KMS-11 (cell line): ENCODE measurements at regions not wholly inside any gene's neighbourhood (a gene's known extent, or its start where the extent isn't known, plus 50 kb on each side); places are given as distances from the start of the nearest gene placed in this dataset.

Experiments used
- H2AFZ ChIP-seq: fragments of 200-600 bp; sonication (generic); 2 replicates; pipeline ENCODE4 v1.6.1; 2016; ENCODE audit warnings: antibody characterized with exemption, mixed run types, low read depth
- H3K27ac ChIP-seq: fragments of 200-600 bp; sonication (generic); 2 replicates; pipeline ENCODE4 v1.6.1; 2016; ENCODE audit warnings: mild to moderate bottlenecking, mixed run types
- H3K27me3 ChIP-seq: fragments of 200-600 bp; sonication (generic); 2 replicates; pipeline ENCODE4 v1.6.1; 2017; ENCODE audit warnings: mild to moderate bottlenecking, low read depth, mixed run types, moderate library complexity; ENCODE audit not compliant: insufficient read depth
- H3K36me3 ChIP-seq: fragments of 200-600 bp; sonication (generic); 2 replicates; pipeline ENCODE4 v1.6.1; 2017; ENCODE audit warnings: mild to moderate bottlenecking, mixed run types; ENCODE audit not compliant: insufficient read depth
- H3K4me1 ChIP-seq: fragments of 200-600 bp; sonication (generic); 2 replicates; pipeline ENCODE4 v1.6.1; 2016; ENCODE audit warnings: mild to moderate bottlenecking, low read depth, mixed run types; ENCODE audit not compliant: poor library complexity, severe bottlenecking
- H3K4me2 ChIP-seq: fragments of 200-600 bp; sonication (generic); 2 replicates; pipeline ENCODE4 v1.7.0; 2016; ENCODE audit warnings: mild to moderate bottlenecking, mixed run types
- H3K4me3 ChIP-seq: fragments of 200-600 bp; sonication (generic); IDR thresholded peaks from 2 replicates; pipeline ENCODE4 v1.6.1; 2017; ENCODE audit warnings: low read depth, low read length, mixed read lengths; ENCODE audit not compliant: insufficient read depth
- H3K79me2 ChIP-seq: fragments of 200-600 bp; sonication (generic); 2 replicates; pipeline ENCODE4 v1.6.1; 2016; ENCODE audit warnings: low read depth, mixed run types; ENCODE audit not compliant: insufficient read depth
- H3K9ac ChIP-seq: fragments of 200-600 bp; sonication (generic); 2 replicates; pipeline ENCODE4 v1.6.1; 2016; ENCODE audit warnings: mild to moderate bottlenecking, mixed run types
- H4K20me1 ChIP-seq: fragments of 200-600 bp; sonication (generic); 2 replicates; pipeline ENCODE4 v1.6.1; 2016; ENCODE audit warnings: mild to moderate bottlenecking, mixed run types; ENCODE audit not compliant: insufficient read depth
- TF ChIP-seq, protein P1 (sequence below): fragments of 200-600 bp; sonication (generic); conservative IDR thresholded peaks from 2 replicates; pipeline ENCODE4 v1.6.1; 2017; ENCODE audit warnings: low read depth, mild to moderate bottlenecking, antibody characterized with exemption, low read length, moderate library complexity, mixed read lengths

DNA sequence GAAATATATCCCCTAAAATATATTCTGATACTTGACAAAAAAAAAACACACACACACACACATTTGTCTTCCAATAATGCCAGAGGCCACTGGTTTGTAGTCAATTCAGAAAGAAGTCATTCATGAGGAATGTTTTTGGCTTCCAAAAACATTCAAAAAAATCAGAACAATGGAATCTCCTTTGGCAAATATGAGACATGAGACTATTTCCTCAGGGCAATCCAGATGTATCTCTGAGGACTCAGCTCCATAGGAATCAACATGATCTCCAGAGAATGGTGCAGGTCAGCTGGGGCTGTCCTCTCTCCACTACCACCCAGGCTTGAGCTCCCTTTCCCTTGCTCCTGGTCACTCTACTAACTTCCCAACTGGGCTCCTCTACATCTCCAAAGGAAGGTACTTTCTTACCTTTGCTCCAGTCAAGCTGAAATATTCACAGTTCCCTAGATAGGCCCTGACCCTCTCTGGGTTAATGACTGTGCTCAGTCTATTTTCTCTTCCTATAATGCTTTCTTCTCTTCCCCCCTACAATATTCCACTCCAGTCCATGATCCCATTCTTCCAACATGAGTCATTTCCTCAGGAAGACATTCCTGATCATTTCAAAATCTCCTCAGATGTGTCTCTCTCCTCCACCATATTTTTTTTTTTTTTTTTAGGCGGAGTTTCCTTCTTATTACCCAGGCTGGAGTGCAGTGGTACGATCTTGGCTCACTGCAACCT lies 145.3 kb downstream of the C1D start:
- H3K27ac ChIP-seq = no peak overlapping the region
- H3K4me3 ChIP-seq = no peak overlapping the region
- H3K4me2 ChIP-seq = no peak overlapping the region
- no peaks in the 10 kb centered on the region for H3K36me3 ChIP-seq
- H3K4me1 ChIP-seq = no peaks in the 10 kb centered on the region
- TF ChIP-seq, protein P1, sequence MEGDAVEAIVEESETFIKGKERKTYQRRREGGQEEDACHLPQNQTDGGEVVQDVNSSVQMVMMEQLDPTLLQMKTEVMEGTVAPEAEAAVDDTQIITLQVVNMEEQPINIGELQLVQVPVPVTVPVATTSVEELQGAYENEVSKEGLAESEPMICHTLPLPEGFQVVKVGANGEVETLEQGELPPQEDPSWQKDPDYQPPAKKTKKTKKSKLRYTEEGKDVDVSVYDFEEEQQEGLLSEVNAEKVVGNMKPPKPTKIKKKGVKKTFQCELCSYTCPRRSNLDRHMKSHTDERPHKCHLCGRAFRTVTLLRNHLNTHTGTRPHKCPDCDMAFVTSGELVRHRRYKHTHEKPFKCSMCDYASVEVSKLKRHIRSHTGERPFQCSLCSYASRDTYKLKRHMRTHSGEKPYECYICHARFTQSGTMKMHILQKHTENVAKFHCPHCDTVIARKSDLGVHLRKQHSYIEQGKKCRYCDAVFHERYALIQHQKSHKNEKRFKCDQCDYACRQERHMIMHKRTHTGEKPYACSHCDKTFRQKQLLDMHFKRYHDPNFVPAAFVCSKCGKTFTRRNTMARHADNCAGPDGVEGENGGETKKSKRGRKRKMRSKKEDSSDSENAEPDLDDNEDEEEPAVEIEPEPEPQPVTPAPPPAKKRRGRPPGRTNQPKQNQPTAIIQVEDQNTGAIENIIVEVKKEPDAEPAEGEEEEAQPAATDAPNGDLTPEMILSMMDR = no peak
- H3K79me2 ChIP-seq = no peaks in the 10 kb centered on the region
- H3K9ac ChIP-seq = no peak overlapping the region
- H3K27me3 ChIP-seq = no peaks in the 10 kb centered on the region
- H2AFZ ChIP-seq = no peak overlapping the region
- no peaks in the 10 kb centered on the region for H4K20me1 ChIP-seq

DNA sequence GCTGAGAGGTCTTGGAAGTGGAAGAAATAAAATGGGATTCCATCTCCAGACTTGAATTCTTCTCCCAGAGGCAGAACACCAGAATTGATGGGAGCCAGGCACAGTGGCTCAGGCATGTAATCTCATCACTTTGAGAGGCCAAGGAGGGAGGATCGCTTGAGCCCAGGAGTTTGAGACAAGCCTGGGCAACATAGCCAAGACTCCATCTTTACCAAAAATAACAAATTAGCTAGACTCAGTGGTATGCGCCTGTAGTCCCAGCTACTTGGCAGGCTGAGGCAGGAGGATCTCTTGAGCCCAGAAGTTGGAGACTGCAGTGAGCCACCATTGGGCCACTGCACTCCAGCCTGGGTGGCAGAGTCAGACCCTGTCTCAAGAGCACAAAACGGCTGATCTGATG lies 144.3 kb downstream of the C1D start:
- Histone ChIP-seq H3K27me3 (no peaks in the 10 kb centered on the region), H3K4me1 (no peaks in the 10 kb centered on the region), H3K4me2 (no peak overlapping the region), H3K9ac (no peak overlapping the region), H3K79me2 (no peaks in the 10 kb centered on the region), H3K36me3 (no peaks in the 10 kb centered on the region), H2AFZ (no peak overlapping the region), H3K27ac (no peak overlapping the region), H3K4me3 (no peak overlapping the region), H4K20me1 (no peaks in the 10 kb centered on the region)
- TF ChIP-seq, protein P1 = no peak

DNA sequence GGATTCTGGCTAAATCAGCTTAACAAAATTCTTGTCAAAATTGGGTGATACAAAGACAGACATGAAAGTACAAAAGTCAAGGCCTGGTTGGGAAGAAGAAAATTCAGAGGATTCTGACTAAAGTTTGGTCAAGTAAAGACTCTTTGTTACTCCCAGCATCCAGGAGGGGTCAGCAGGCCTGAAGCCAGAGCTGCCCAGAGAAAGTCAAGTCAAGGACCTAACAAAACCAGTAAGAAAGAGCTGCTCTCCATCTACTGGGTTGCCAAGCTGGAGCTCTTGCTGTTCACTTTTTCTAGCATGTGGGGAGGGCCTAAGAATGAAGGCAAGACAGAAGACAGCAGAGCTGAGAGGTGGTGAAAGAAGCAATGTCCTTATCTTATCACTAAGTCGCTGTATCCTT lies 143.3 kb downstream of the C1D start:
- Histone ChIP-seq H3K9ac (no peak overlapping the region), H3K27me3 (no peaks in the 10 kb centered on the region), H3K79me2 (no peaks in the 10 kb centered on the region), H3K4me1 (no peaks in the 10 kb centered on the region), H2AFZ (no peak overlapping the region), H3K36me3 (no peaks in the 10 kb centered on the region), H3K27ac (no peak overlapping the region), H4K20me1 (no peaks in the 10 kb centered on the region), H3K4me2 (no peak overlapping the region), H3K4me3 (no peak overlapping the region)
- TF ChIP-seq, protein P1 = no peak

GRCh38 chr2:67922080-67922785 lies 140.6 kb downstream of the C1D start:
- Histone ChIP-seq H3K4me2 (no peak overlapping the region), H3K27me3 (no peaks in the 10 kb centered on the region), H3K27ac (no peak overlapping the region), H3K79me2 (no peaks in the 10 kb centered on the region), H3K4me3 (no peak overlapping the region), H3K4me1 (no peaks in the 10 kb centered on the region), H2AFZ (no peak overlapping the region), H3K36me3 (no peaks in the 10 kb centered on the region), H3K9ac (no peak overlapping the region), H4K20me1 (no peaks in the 10 kb centered on the region)
- TF ChIP-seq, protein P1 = no peak
